ENCODE measurements at regions not wholly inside any gene's neighbourhood (a gene's known extent, or its start where the extent isn't known, plus 50 kb on each side); places are given as distances from the start of the nearest gene placed in this dataset.

DNA sequence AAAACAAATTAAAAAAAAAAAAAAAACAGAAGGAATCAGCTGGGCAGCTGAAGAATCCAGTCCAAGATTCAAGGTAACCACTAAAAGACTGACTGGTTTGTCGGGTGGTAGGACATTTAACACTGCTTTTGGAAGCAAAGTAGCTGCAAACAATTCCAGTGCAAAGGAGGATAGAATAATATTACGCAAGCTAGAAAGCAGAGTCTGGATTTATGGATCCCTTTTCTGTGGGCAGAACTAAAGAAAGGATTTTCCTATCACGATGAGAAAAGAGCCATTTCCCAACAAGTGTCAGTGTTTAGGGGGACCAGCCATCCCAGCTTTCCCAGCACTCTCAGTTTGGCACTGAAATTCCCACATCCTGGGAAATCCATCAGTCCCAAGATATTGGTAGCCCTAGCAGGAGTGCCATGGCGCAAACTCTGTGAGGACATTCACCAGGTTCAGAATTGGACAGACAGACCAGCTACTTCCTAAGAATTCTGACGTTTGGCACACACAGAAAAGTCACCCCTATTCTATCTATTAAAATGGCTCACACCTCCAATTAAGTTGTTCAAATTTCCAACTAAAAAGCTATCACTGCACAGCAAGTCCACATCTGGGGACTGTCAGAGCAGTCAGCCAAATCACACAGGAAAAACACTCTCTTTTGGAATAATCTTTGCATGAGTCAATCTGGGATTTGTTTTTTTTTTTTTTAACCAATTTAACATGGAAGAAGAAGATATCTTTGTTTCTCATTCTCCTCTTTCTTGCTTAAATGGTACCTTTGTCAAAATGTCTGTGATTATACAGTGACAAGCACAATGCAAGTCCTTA lies 356.8 kb upstream of the ARID1B start:
- TF ChIP-seq, protein P1, sequence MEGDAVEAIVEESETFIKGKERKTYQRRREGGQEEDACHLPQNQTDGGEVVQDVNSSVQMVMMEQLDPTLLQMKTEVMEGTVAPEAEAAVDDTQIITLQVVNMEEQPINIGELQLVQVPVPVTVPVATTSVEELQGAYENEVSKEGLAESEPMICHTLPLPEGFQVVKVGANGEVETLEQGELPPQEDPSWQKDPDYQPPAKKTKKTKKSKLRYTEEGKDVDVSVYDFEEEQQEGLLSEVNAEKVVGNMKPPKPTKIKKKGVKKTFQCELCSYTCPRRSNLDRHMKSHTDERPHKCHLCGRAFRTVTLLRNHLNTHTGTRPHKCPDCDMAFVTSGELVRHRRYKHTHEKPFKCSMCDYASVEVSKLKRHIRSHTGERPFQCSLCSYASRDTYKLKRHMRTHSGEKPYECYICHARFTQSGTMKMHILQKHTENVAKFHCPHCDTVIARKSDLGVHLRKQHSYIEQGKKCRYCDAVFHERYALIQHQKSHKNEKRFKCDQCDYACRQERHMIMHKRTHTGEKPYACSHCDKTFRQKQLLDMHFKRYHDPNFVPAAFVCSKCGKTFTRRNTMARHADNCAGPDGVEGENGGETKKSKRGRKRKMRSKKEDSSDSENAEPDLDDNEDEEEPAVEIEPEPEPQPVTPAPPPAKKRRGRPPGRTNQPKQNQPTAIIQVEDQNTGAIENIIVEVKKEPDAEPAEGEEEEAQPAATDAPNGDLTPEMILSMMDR (IDR thresholded peaks at IDR 0.05; ENCODE audit: low read depth, low read length), result no peak
- Histone ChIP-seq H3K4me3 (ENCODE audit: low read depth, low read length) (no peak overlapping the region), H3K27me3 (ENCODE audit: insufficient read depth, low read depth, severe bottlenecking) (no peaks in the 10 kb centered on the region), H3K27ac (no peak overlapping the region), H3K9me3 (ENCODE audit: severe bottlenecking) (peaks cover 22% of the 10 kb centered on the region), H3K36me3 (no peaks in the 10 kb centered on the region)
- DNase-seq, result no peak

DNA sequence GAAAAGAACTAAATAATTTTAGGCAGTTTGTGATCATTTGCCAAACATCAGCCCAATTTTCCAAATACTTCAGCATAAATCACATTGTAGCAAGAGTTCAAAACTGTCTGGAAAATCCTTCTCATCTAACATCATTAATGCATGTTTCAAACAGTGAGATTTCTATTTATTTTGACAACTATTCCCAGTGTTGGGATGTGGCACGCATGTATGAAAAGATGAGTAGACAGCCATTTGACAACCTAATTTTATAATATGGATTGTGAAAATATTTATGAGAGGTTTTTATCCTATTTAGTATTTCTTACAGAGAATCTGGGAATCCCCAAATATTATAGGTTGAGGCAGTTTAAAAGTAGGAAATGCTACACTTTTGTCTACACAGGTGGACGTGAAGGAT lies 357.6 kb upstream of the ARID1B start:
- TF ChIP-seq, protein P1 (IDR thresholded peaks at IDR 0.05; ENCODE audit: low read depth, low read length), result no peak
- DNase-seq, result no peak
- Histone ChIP-seq H3K36me3 (no peaks in the 10 kb centered on the region), H3K9me3 (ENCODE audit: severe bottlenecking) (peaks cover 22% of the 10 kb centered on the region), H3K27ac (no peak overlapping the region), H3K27me3 (ENCODE audit: insufficient read depth, low read depth, severe bottlenecking) (no peaks in the 10 kb centered on the region), H3K4me3 (ENCODE audit: low read depth, low read length) (no peak overlapping the region)

DNA sequence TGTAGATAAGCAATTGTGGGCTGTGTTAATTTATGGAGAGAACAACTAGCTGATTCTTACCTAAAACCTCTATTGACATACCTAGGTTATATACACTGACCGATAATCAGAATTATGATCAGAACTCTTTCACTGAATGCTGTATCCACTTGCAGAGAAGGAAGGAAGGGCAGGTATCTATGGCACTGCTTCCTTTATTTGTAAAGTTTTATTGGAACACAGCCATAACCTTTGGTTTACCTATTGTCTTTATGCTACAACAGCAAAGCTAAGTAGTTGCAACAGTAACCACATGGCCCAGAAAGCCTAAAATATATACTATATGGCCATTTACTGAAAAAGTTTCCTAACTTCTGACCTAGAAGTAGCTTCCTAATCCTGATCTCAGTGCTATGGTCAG lies 358.9 kb upstream of the ARID1B start:
- Histone ChIP-seq H3K4me3 (ENCODE audit: low read depth, low read length) (no peak overlapping the region), H3K27me3 (ENCODE audit: insufficient read depth, low read depth, severe bottlenecking) (no peaks in the 10 kb centered on the region), H3K36me3 (no peaks in the 10 kb centered on the region), H3K9me3 (ENCODE audit: severe bottlenecking) (peaks cover 18% of the 10 kb centered on the region), H3K27ac (peak overlapping the region; percentile 15)
- TF ChIP-seq, protein P1 (IDR thresholded peaks at IDR 0.05; ENCODE audit: low read depth, low read length), result no peak
- DNase-seq, result no peak

DNA sequence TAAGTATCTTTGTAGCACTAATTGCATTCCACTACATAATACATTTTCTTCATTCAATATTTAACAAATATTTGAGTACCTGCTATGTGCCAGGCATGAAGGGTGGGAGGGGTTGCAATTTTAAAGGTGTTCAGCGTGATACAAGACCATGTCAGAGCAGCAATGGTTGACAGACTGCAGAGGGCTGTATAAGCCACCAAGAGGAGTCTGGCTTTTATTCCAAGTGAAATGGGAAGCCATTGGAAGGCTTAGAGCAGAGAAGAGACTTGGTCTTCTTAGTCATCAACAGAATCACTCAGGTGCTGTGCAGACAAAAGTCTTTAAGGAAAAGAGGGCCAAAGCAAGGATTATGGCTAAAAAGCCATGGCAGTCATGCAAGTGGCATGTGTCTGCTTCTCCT lies 360.8 kb upstream of the ARID1B start:
- H3K9me3 ChIP-seq (ENCODE audit: severe bottlenecking), result peaks cover 5% of the 10 kb centered on the region
- H3K27me3 ChIP-seq (ENCODE audit: insufficient read depth, low read depth, severe bottlenecking), result no peaks in the 10 kb centered on the region
- no peak for DNase-seq
- no peak overlapping the region for H3K4me3 ChIP-seq (ENCODE audit: low read depth, low read length)
- H3K27ac ChIP-seq, result 0 out of 2 replicates have a peak overlapping the region, but pooled peaks have one; percentile 6
- no peaks in the 10 kb centered on the region for H3K36me3 ChIP-seq
- TF ChIP-seq, protein P1 (IDR thresholded peaks at IDR 0.05; ENCODE audit: low read depth, low read length), result no peak

DNA sequence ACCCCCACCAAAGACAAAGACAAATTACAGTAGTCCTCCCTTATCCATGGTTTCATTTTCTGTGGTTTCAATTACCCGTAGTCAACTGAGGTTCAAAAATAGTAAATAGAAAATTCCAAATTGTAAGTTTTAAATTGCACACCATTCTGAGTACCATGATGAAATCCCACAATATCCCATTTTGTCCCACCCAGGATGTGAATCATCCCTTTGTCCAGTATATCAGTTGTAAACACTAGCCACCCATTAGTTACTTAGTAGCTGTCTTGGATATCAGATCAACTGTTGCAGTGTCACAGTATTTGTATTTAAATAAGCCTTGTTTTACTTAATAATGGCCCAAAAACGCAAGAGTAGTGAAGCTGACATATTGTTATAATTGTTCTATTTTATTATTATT lies 364.0 kb upstream of the ARID1B start:
- DNase-seq, result no peak
- no peak overlapping the region for H3K4me3 ChIP-seq (ENCODE audit: low read depth, low read length)
- H3K27me3 ChIP-seq (ENCODE audit: insufficient read depth, low read depth, severe bottlenecking), result no peaks in the 10 kb centered on the region
- no peaks in the 10 kb centered on the region for H3K36me3 ChIP-seq
- no peaks in the 10 kb centered on the region for H3K9me3 ChIP-seq (ENCODE audit: severe bottlenecking)
- no peak overlapping the region for H3K27ac ChIP-seq
- TF ChIP-seq, protein P1 (IDR thresholded peaks at IDR 0.05; ENCODE audit: low read depth, low read length), result no peak

DNA sequence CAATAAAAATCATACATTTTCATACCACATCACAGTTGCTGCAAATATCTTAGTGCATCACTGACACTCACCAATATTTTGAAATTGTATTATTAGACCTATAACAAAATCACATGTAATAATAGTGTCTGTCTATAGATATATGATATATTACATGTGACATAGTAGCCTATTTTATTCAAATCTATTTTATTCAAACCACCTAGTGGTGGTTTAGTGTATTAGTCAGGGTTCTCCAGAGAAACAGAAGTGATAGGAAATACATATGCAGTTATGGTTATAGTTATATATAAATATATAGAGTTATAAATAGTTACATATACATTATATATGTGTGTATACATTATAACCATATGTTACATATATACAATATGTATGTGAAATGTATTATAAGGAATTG lies 366.5 kb upstream of the ARID1B start:
- TF ChIP-seq, protein P1 (IDR thresholded peaks at IDR 0.05; ENCODE audit: low read depth, low read length), result no peak
- Histone ChIP-seq H3K9me3 (ENCODE audit: severe bottlenecking) (no peaks in the 10 kb centered on the region), H3K4me3 (ENCODE audit: low read depth, low read length) (no peak overlapping the region), H3K27me3 (ENCODE audit: insufficient read depth, low read depth, severe bottlenecking) (no peaks in the 10 kb centered on the region), H3K36me3 (no peaks in the 10 kb centered on the region), H3K27ac (no peak overlapping the region)
- no peak for DNase-seq

Data from WERI-Rb-1 (cell line).